Heart left ventricle (tissue), 16 donors: ENCODE measurements at regions not wholly inside any gene's neighbourhood (a gene's known extent, or its start where the extent isn't known, plus 50 kb on each side); places are given as distances from the start of the nearest gene placed in this dataset.
A peak's percentile ranks its signal among the peaks of the same experiment; 100 is the strongest.

Source experiments
- ATAC-seq, 4 donors: fragments of 200-7000 bp; cut with Tn5 transposase; one replicate each; pipeline ENCODE4 v1.9.1; 2020 to 2022; ENCODE audit warnings: moderate library complexity in 4 of 4, mild to moderate bottlenecking in 3 of 4, moderate number of reproducible peaks in 1 of 4
- DNase-seq, 5 donors: peaks; one replicate each; pipeline ENCODE4 v3.0.0-alpha.2; 2020
- H3K27ac ChIP-seq, 12 donors: fragments of 200-600 bp; sonication (generic) in 4 of 12; one replicate each; pipeline versions ENCODE4 v1.5.0 to v1.8.0; 2016 to 2022; ENCODE audit warnings: mild to moderate bottlenecking in 2 of 12
- H3K27me3 ChIP-seq, 9 donors: fragments of 200-600 bp; sonication (generic) in 2 of 9; one replicate each; pipeline versions ENCODE4 v1.5.1 to v1.8.0; 2016 to 2022; ENCODE audit warnings: mild to moderate bottlenecking in 3 of 9
- H3K36me3 ChIP-seq, 9 donors: fragments of 200-600 bp; sonication (generic) in 2 of 9; one replicate each; pipeline versions ENCODE4 v1.5.0 to v1.8.0; 2018 to 2022; ENCODE audit warnings: mild to moderate bottlenecking in 2 of 9
- H3K4me1 ChIP-seq, 12 donors: fragments of 200-600 bp; sonication (generic) in 4 of 12; one replicate each; pipeline versions ENCODE4 v1.5.0 to v1.8.0; 2016 to 2022; ENCODE audit warnings: mild to moderate bottlenecking in 3 of 12
- H3K4me3 ChIP-seq, 12 donors: fragments of 200-600 bp; sonication (generic) in 4 of 12; one replicate each; pipeline versions ENCODE4 v1.5.0 to v1.8.0; 2017 to 2022; ENCODE audit warnings: mild to moderate bottlenecking in 9 of 12, moderate library complexity in 4 of 12
- H3K9me3 ChIP-seq, 12 donors: fragments of 200-600 bp; sonication (generic) in 4 of 12; one replicate each; pipeline versions ENCODE4 v1.5.0 to v1.8.0; 2016 to 2022; ENCODE audit warnings: mild to moderate bottlenecking in 1 of 12
- CTCF ChIP-seq, 12 donors: fragments of 200-600 bp; sonication (generic) in 4 of 12; IDR thresholded peaks; one replicate each; pipeline versions ENCODE4 v1.5.0 to v1.8.0; 2018 to 2022; ENCODE audit warnings: antibody characterized with exemption in 12 of 12, mild to moderate bottlenecking in 5 of 12
- POLR2A ChIP-seq, 2 donors: fragments of 450-650 bp; IDR thresholded peaks; one replicate each; pipeline ENCODE4 v1.6.1; 2017; ENCODE audit warnings: antibody characterized with exemption in 2 of 2, mild to moderate bottlenecking in 2 of 2, moderate library complexity in 2 of 2
- WGBS, 4 donors: extraction: QIAGEN DNeasy Blood & Tissue Kit in 2 of 4; methylation state at CpG; one replicate each; pipeline versions ENCODE4 v1.1.5 to v1.1.7; 2013 to 2018; 5-methylcytosine and 5-hydroxymethylcytosine counted together
- intact Hi-C, 10 donors: fragments of 100-400 bp; cut with DNase I; formaldehyde crosslinking; loops; one replicate each; pipeline versions ENCODE4 v1.11.1 to v1.14.2; 2022
- donor health status: ischemic (EF 13 %, LVEDD 7.1; RV severe dilation, severe dysfunction).
- donor health status: healthy with polysubstance abuse.
- donor health status: DM: no; HTN: yes; CAD: no.
- donor health status: DM: no; HTN: no; CAD: no.
- donor health status: ischemic (EF 25% LVEDD 6.9; RV normal size, moderate dysfunction).
- donor health status: ischemic (EF 25% LVEDD 5.7; RV mildly dilated, moderate dysfunction).
- donor health status: healthy.
- donor health status: DM: yes; HTN: yes; CAD: no.
- donor health status: ischemic (EF 35%, LVEDD 5.7; RV mildly dilated, moderate dysfunction).
- donor health status: nonischemic (EF 11% LVEDD 7.7; RV severe dilation, severe dysfunction).
- donor health status: DM: yes; HTN: yes; CAD: no.
- donor health status: PGD.
- donor health status: ischemic (EF 29% LVEDD 5.4; RV normal size, mild dysfunction).
- donor health status: nonischemic (EF 23%, LVEDD 6.1; RV moderate dilation, normal function).

- Histone ChIP-seq H3K4me3 (peak overlapping the region in 1 of 12 donors; percentile 21), H3K36me3 (no peaks in the 10 kb centered on the region), H3K4me1 (peaks cover 0 to 9% (median 0%) of the 10 kb centered on the region in 12 donors), H3K27me3 (no peaks in the 10 kb centered on the region), H3K9me3 (no peaks in the 10 kb centered on the region), H3K27ac (no peak overlapping the region)
- WGBS, 4 donors, result 46 to 68% (median 56%) methylated on average over 12 of the region's 12 CpGs
- intact Hi-C loops, result no loop called here
- no peak for TF ChIP-seq CTCF (IDR thresholded peaks at IDR 0.05)
- no peak for TF ChIP-seq POLR2A (IDR thresholded peaks at IDR 0.05)
- DNase-seq (no peak), ATAC-seq (no peak)
Observed at GRCh38 chr1:221809091-221810029, 67.5 kb upstream of the DUSP10 start.

GRCh38 chr1:221806984-221807383, 65.1 kb upstream of the DUSP10 start:
- no peak for ATAC-seq

GRCh38 chr1:221806236-221806635, 64.3 kb upstream of the DUSP10 start:
- no peaks in the 10 kb centered on the region for H3K36me3 ChIP-seq
- H3K4me3 ChIP-seq, result no peak overlapping the region
- H3K27me3 ChIP-seq, result no peaks in the 10 kb centered on the region
- H3K9me3 ChIP-seq, result no peaks in the 10 kb centered on the region
- TF ChIP-seq CTCF (IDR thresholded peaks at IDR 0.05), result no peak
- no peak for TF ChIP-seq POLR2A (IDR thresholded peaks at IDR 0.05)
- 94 to 96% (median 95%) methylated on average over 1 of the region's 1 CpG for WGBS, 4 donors
- ATAC-seq (no peak), DNase-seq (no peak)
- peaks cover 0 to 9% (median 0%) of the 10 kb centered on the region in 12 donors for H3K4me1 ChIP-seq
- H3K27ac ChIP-seq, result no peak overlapping the region
- intact Hi-C loops, result no loop called here

More at GRCh38 chr1:221806984-221807383, 65.1 kb upstream of the DUSP10 start:
- H3K27me3 ChIP-seq, result no peaks in the 10 kb centered on the region
- H3K36me3 ChIP-seq, result no peaks in the 10 kb centered on the region
- H3K27ac ChIP-seq, result no peak overlapping the region
- H3K4me3 ChIP-seq, result no peak overlapping the region
- TF ChIP-seq CTCF (IDR thresholded peaks at IDR 0.05) (no peak), POLR2A (IDR thresholded peaks at IDR 0.05) (no peak)
- peaks cover 0 to 9% (median 0%) of the 10 kb centered on the region in 12 donors for H3K4me1 ChIP-seq
- DNase-seq, result no peak
- intact Hi-C loops, result no loop called here
- no peaks in the 10 kb centered on the region for H3K9me3 ChIP-seq

- H3K36me3 ChIP-seq, result no peaks in the 10 kb centered on the region
- no peak for ATAC-seq
- TF ChIP-seq POLR2A (IDR thresholded peaks at IDR 0.05), result no peak
- no peak for TF ChIP-seq CTCF (IDR thresholded peaks at IDR 0.05)
- H3K4me3 ChIP-seq, result no peak overlapping the region
- H3K27me3 ChIP-seq, result no peaks in the 10 kb centered on the region
- H3K4me1 ChIP-seq, result peaks cover 0 to 9% (median 0%) of the 10 kb centered on the region in 12 donors
- H3K9me3 ChIP-seq, result peaks cover 0 to 4% (median 0%) of the 10 kb centered on the region in 12 donors
- 93 to 97% (median 96%) methylated on average over 1 of the region's 1 CpG for WGBS, 4 donors
- intact Hi-C loops, result no loop called here
- H3K27ac ChIP-seq, result no peak overlapping the region
- DNase-seq, result no peak
Observed at GRCh38 chr1:221805121-221805520, 63.2 kb upstream of the DUSP10 start.
